AG10803 (cell line): ENCODE measurements at regions not wholly inside any gene's neighbourhood (a gene's known extent, or its start where the extent isn't known, plus 50 kb on each side); places are given as distances from the start of the nearest gene placed in this dataset.

Experiments
- DNase-seq: peaks from one replicate; pipeline ENCODE4 v3.0.0; 2010; ENCODE audit warnings: low read depth
- H3K4me3 ChIP-seq: 2 replicates; pipeline ENCODE4 v1.5.1; 2011; ENCODE audit warnings: mild to moderate bottlenecking, low read length, control low read depth
- CTCF ChIP-seq: conservative IDR thresholded peaks from 2 replicates; pipeline ENCODE4 v1.5.1; 2011; ENCODE audit warnings: mild to moderate bottlenecking, low read length, control low read depth, inconsistent platforms

GRCh38 chr7:34596887-34597286 lies 61.1 kb upstream of the NPSR1 start:
- DNase-seq = peak; percentile 1
- TF ChIP-seq CTCF = peak; percentile 47
- no peak overlapping the region for H3K4me3 ChIP-seq

- TF ChIP-seq CTCF = no peak
- H3K4me3 ChIP-seq = no peak overlapping the region
- DNase-seq = no peak
Measured at GRCh38 chr7:34603711-34604444, 54.1 kb upstream of the NPSR1 start.
